Testis (tissue), 2 donors: ENCODE measurements at regions not wholly inside any gene's neighbourhood (a gene's known extent, or its start where the extent isn't known, plus 50 kb on each side); places are given as distances from the start of the nearest gene placed in this dataset.

Experiments used
- CTCF ChIP-seq, 3 experiments: fragments of 450-650 bp in 2 of 3; fragments of 200-600 bp in 1 of 3; sonication (generic) in 1 of 3; IDR thresholded peaks; one replicate each; pipeline ENCODE4 v1.5.1; 2016 to 2019; ENCODE audit warnings: antibody characterized with exemption in 3 of 3, mild to moderate bottlenecking in 2 of 3, moderate library complexity in 1 of 3
- POLR2A ChIP-seq: fragments of 450-650 bp; IDR thresholded peaks from one replicate; pipeline ENCODE4 v1.6.1; 2017; ENCODE audit warnings: antibody characterized with exemption, mild to moderate bottlenecking, moderate library complexity

- TF ChIP-seq CTCF (IDR thresholded peaks at IDR 0.05) (no peak), POLR2A (no peak)
Measured at GRCh38 chr15:77821959-77822256, 189.2 kb upstream of the LINGO1 start.
